ENCODE measurements at regions not wholly inside any gene's neighbourhood (a gene's known extent, or its start where the extent isn't known, plus 50 kb on each side); places are given as distances from the start of the nearest gene placed in this dataset.
"Not testable (repeated sequence)": the region's sequence is repeated elsewhere in the genome, so short reads cannot be mapped to it uniquely, and the experiment has no call there.

GRCh38 chrX:45598861-45599260, 398.2 kb upstream of the DIPK2B start:
- Mint-ChIP-seq H3K36me3 (ENCODE audit: low read depth) (no peaks in the 10 kb centered on the region), H3K4me3 (no peak overlapping the region), H3K4me1 (no peaks in the 10 kb centered on the region), H3K27me3 (no peaks in the 10 kb centered on the region), H3K27ac (no peak overlapping the region)
- ATAC-seq (no peak), DNase-seq (no peak)
- no peaks in the 10 kb centered on the region for H3K9me3 ChIP-seq (ENCODE audit: control insufficient read depth, low read length, poor library complexity, severe bottlenecking)

GRCh38 chrX:45596188-45596808, 395.6 kb upstream of the DIPK2B start:
- H3K9me3 ChIP-seq (ENCODE audit: control insufficient read depth, low read length, poor library complexity, severe bottlenecking) = no peaks in the 10 kb centered on the region
- DNase-seq = no peak
- no peak for ATAC-seq
- H3K27ac Mint-ChIP-seq = no peak overlapping the region
- H3K27me3 Mint-ChIP-seq = no peaks in the 10 kb centered on the region
- H3K4me1 Mint-ChIP-seq = no peaks in the 10 kb centered on the region
- no peaks in the 10 kb centered on the region for H3K36me3 Mint-ChIP-seq (ENCODE audit: low read depth)
- no peak overlapping the region for H3K4me3 Mint-ChIP-seq

- peaks cover 2% of the 10 kb centered on the region for H3K36me3 Mint-ChIP-seq (ENCODE audit: low read depth)
- ATAC-seq (no peak), DNase-seq (no peak)
- no peaks in the 10 kb centered on the region for H3K9me3 ChIP-seq (ENCODE audit: control insufficient read depth, low read length, poor library complexity, severe bottlenecking)
- no peaks in the 10 kb centered on the region for H3K4me1 Mint-ChIP-seq
- no peaks in the 10 kb centered on the region for H3K27me3 Mint-ChIP-seq
- H3K4me3 Mint-ChIP-seq = no peak overlapping the region
- H3K27ac Mint-ChIP-seq = no peak overlapping the region
Measured at GRCh38 chrX:45592101-45592500, 391.4 kb upstream of the DIPK2B start.

- ATAC-seq (no peak), DNase-seq (no peak)
- Mint-ChIP-seq H3K4me3 (no peak overlapping the region), H3K27me3 (no peaks in the 10 kb centered on the region), H3K4me1 (no peaks in the 10 kb centered on the region), H3K27ac (no peak overlapping the region), H3K36me3 (ENCODE audit: low read depth) (peaks cover 2% of the 10 kb centered on the region)
- H3K9me3 ChIP-seq (ENCODE audit: control insufficient read depth, low read length, poor library complexity, severe bottlenecking) = no peaks in the 10 kb centered on the region
Measured at GRCh38 chrX:45591650-45592049, 391.0 kb upstream of the DIPK2B start.

GRCh38 chrX:45584717-45585116, 384.0 kb upstream of the DIPK2B start:
- DNase-seq (no peak), ATAC-seq (no peak)
- H3K9me3 ChIP-seq (ENCODE audit: control insufficient read depth, low read length, poor library complexity, severe bottlenecking) = no peaks in the 10 kb centered on the region
- no peak overlapping the region for H3K27ac Mint-ChIP-seq
- H3K4me3 Mint-ChIP-seq = no peak overlapping the region
- no peaks in the 10 kb centered on the region for H3K36me3 Mint-ChIP-seq (ENCODE audit: low read depth)
- no peaks in the 10 kb centered on the region for H3K4me1 Mint-ChIP-seq
- no peaks in the 10 kb centered on the region for H3K27me3 Mint-ChIP-seq

- no peaks in the 10 kb centered on the region for H3K27me3 Mint-ChIP-seq
- H3K4me3 Mint-ChIP-seq = no peak overlapping the region
- no peak for DNase-seq
- peaks cover 2% of the 10 kb centered on the region for H3K4me1 Mint-ChIP-seq
- H3K36me3 Mint-ChIP-seq (ENCODE audit: low read depth) = no peaks in the 10 kb centered on the region
- H3K9me3 ChIP-seq (ENCODE audit: control insufficient read depth, low read length, poor library complexity, severe bottlenecking) = no peaks in the 10 kb centered on the region
- no peak for ATAC-seq
- no peak overlapping the region for H3K27ac Mint-ChIP-seq
Measured at GRCh38 chrX:45577361-45577760, 376.7 kb upstream of the DIPK2B start.

- Mint-ChIP-seq H3K36me3 (ENCODE audit: low read depth) (no peaks in the 10 kb centered on the region), H3K4me3 (no peak overlapping the region), H3K27ac (no peak overlapping the region), H3K27me3 (no peaks in the 10 kb centered on the region), H3K4me1 (peaks cover 2% of the 10 kb centered on the region)
- ATAC-seq = no peak
- H3K9me3 ChIP-seq (ENCODE audit: control insufficient read depth, low read length, poor library complexity, severe bottlenecking) = no peaks in the 10 kb centered on the region
- DNase-seq = no peak
Measured at GRCh38 chrX:45571453-45571852, 370.8 kb upstream of the DIPK2B start.

- no peaks in the 10 kb centered on the region for H3K27me3 Mint-ChIP-seq
- H3K36me3 Mint-ChIP-seq (ENCODE audit: low read depth) = peaks cover 3% of the 10 kb centered on the region
- no peak overlapping the region for H3K4me3 Mint-ChIP-seq
- ATAC-seq = no peak
- H3K27ac Mint-ChIP-seq = no peak overlapping the region
- no peaks in the 10 kb centered on the region for H3K4me1 Mint-ChIP-seq
- DNase-seq = no peak
- H3K9me3 ChIP-seq (ENCODE audit: control insufficient read depth, low read length, poor library complexity, severe bottlenecking) = no peaks in the 10 kb centered on the region
Measured at GRCh38 chrX:45566456-45566855, 365.8 kb upstream of the DIPK2B start.

- no peak for DNase-seq
- peaks cover 3% of the 10 kb centered on the region for H3K36me3 Mint-ChIP-seq (ENCODE audit: low read depth)
- H3K9me3 ChIP-seq (ENCODE audit: control insufficient read depth, low read length, poor library complexity, severe bottlenecking) = no peaks in the 10 kb centered on the region
- H3K4me1 Mint-ChIP-seq = no peaks in the 10 kb centered on the region
- H3K4me3 Mint-ChIP-seq = no peak overlapping the region
- no peak overlapping the region for H3K27ac Mint-ChIP-seq
- no peaks in the 10 kb centered on the region for H3K27me3 Mint-ChIP-seq
- no peak for ATAC-seq
Measured at GRCh38 chrX:45557387-45557786, 356.7 kb upstream of the DIPK2B start.

- H3K4me3 Mint-ChIP-seq = no peak overlapping the region
- H3K27me3 Mint-ChIP-seq = no peaks in the 10 kb centered on the region
Measured at GRCh38 chrX:45554736-45555135, 354.1 kb upstream of the DIPK2B start.

GRCh38 chrX:45553417-45553816, 352.7 kb upstream of the DIPK2B start:
- Mint-ChIP-seq H3K27ac (no peak overlapping the region), H3K36me3 (ENCODE audit: low read depth) (no peaks in the 10 kb centered on the region), H3K4me3 (no peak overlapping the region), H3K27me3 (no peaks in the 10 kb centered on the region), H3K4me1 (peaks cover 2% of the 10 kb centered on the region)
- no peak for ATAC-seq
- H3K9me3 ChIP-seq (ENCODE audit: control insufficient read depth, low read length, poor library complexity, severe bottlenecking) = no peaks in the 10 kb centered on the region
- no peak for DNase-seq

More at GRCh38 chrX:45554736-45555135, 354.1 kb upstream of the DIPK2B start:
- Mint-ChIP-seq H3K4me1 (peaks cover 2% of the 10 kb centered on the region), H3K36me3 (ENCODE audit: low read depth) (no peaks in the 10 kb centered on the region), H3K27ac (no peak overlapping the region)
- ATAC-seq (no peak), DNase-seq (no peak)
- H3K9me3 ChIP-seq (ENCODE audit: control insufficient read depth, low read length, poor library complexity, severe bottlenecking) = no peaks in the 10 kb centered on the region

- not testable (repeated sequence) for H3K36me3 Mint-ChIP-seq (ENCODE audit: low read depth); H3K9me3 ChIP-seq (ENCODE audit: control insufficient read depth, low read length, poor library complexity, severe bottlenecking); H3K4me1 Mint-ChIP-seq; DNase-seq; H3K4me3 Mint-ChIP-seq; ATAC-seq; H3K27ac Mint-ChIP-seq; H3K27me3 Mint-ChIP-seq
Measured at GRCh38 chrX:45546697-45547096, 346.0 kb upstream of the DIPK2B start.

- no peak overlapping the region for H3K27ac Mint-ChIP-seq
- H3K9me3 ChIP-seq (ENCODE audit: control insufficient read depth, low read length, poor library complexity, severe bottlenecking) = no peaks in the 10 kb centered on the region
- no peaks in the 10 kb centered on the region for H3K36me3 Mint-ChIP-seq (ENCODE audit: low read depth)
- DNase-seq (no peak), ATAC-seq (no peak)
- no peak overlapping the region for H3K4me3 Mint-ChIP-seq
- H3K4me1 Mint-ChIP-seq = no peaks in the 10 kb centered on the region
- H3K27me3 Mint-ChIP-seq = no peaks in the 10 kb centered on the region
Measured at GRCh38 chrX:45540181-45540580, 339.5 kb upstream of the DIPK2B start.

- no peak for ATAC-seq
- H3K9me3 ChIP-seq (ENCODE audit: control insufficient read depth, low read length, poor library complexity, severe bottlenecking) = no peaks in the 10 kb centered on the region
- Mint-ChIP-seq H3K36me3 (ENCODE audit: low read depth) (no peaks in the 10 kb centered on the region), H3K27me3 (no peaks in the 10 kb centered on the region), H3K27ac (no peak overlapping the region), H3K4me1 (no peaks in the 10 kb centered on the region), H3K4me3 (no peak overlapping the region)
- DNase-seq = no peak
Measured at GRCh38 chrX:45537936-45538335, 337.3 kb upstream of the DIPK2B start.

Data from T-helper 17 cell (primary cell).